ENCODE measurements at regions not wholly inside any gene's neighbourhood (a gene's known extent, or its start where the extent isn't known, plus 50 kb on each side); places are given as distances from the start of the nearest gene placed in this dataset.

- in situ Hi-C loops (cut with MboI; ENCODE audit: low sequenced_read_pairs), result no loop called here
Observed at GRCh38 chr11:15695096-15695721, 580.5 kb downstream of the INSC start.

DNA sequence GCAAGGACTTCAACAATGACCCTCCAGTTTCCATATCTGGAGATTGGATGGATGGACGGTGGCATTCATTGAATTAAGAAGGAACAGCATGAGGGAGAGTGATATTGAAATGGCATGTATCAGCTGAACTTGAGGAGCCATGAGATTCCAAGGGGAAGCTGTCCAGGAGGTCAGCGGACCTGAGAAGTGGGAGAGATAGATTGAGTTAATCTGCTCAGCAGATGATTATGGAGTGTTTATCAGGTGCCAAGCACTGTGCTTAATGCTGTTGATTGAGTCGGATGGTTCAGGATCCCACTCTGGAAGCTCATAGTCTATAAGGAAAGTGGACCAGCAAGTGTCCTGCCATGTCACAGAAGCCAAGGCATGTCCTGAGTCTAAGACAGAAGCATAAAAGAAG lies 581.3 kb downstream of the INSC start:
- H3K9me3 ChIP-seq, result no peaks in the 10 kb centered on the region

More at GRCh38 chr11:15695096-15695721, 580.5 kb downstream of the INSC start:
- Histone ChIP-seq H3K4me1 (no peaks in the 10 kb centered on the region), H3K36me3 (replicated peaks) (no peaks in the 10 kb centered on the region), H3K9me3 (no peaks in the 10 kb centered on the region), H3K27me3 (ENCODE audit: low read depth) (no peaks in the 10 kb centered on the region), H3K4me3 (no peak overlapping the region)
- DNase-seq (ENCODE audit: low spot score in 2 of 2), result peak; percentile 7 to 14

GRCh38 chr11:15697437-15698236 lies 582.9 kb downstream of the INSC start:
- no peak overlapping the region for H3K4me3 ChIP-seq
- H3K27me3 ChIP-seq (ENCODE audit: low read depth), result no peaks in the 10 kb centered on the region
- H3K4me1 ChIP-seq, result no peaks in the 10 kb centered on the region
- H3K9me3 ChIP-seq, result no peaks in the 10 kb centered on the region
- DNase-seq (ENCODE audit: low spot score in 2 of 2), result no peak
- in situ Hi-C loops (cut with MboI; ENCODE audit: low sequenced_read_pairs), result no loop called here
- no peaks in the 10 kb centered on the region for H3K36me3 ChIP-seq (replicated peaks)

More for the DNA sequence above, 581.3 kb downstream of the INSC start:
- no peak overlapping the region for H3K4me3 ChIP-seq
- no peaks in the 10 kb centered on the region for H3K4me1 ChIP-seq
- no peak for DNase-seq (ENCODE audit: low spot score in 2 of 2)
- H3K27me3 ChIP-seq (ENCODE audit: low read depth), result no peaks in the 10 kb centered on the region
- no peaks in the 10 kb centered on the region for H3K36me3 ChIP-seq (replicated peaks)
- in situ Hi-C loops (cut with MboI; ENCODE audit: low sequenced_read_pairs), result no loop called here

DNA sequence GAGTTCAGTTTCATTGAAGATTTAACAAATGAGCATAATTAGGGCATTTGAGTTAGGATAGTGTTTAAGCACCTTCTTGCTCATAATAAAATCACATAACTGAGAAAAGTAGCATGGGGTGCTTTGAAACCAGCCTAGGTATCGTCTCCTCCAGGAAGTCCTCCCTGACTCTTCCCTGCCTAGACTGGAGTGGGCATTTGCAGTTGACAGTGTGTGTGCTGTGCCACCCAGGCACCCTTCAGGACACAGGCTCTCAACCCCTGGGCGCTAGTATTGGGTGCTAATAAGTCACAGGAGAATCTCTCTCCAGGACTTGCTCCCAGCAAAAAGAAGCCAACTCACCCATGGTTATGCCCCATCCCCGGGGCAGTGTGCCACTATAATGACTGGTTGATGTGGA lies 584.1 kb downstream of the INSC start:
- Histone ChIP-seq H3K27me3 (ENCODE audit: low read depth) (no peaks in the 10 kb centered on the region), H3K4me1 (no peaks in the 10 kb centered on the region), H3K9me3 (no peaks in the 10 kb centered on the region; the same call in 1 of the 2 replicates), H3K36me3 (replicated peaks) (no peaks in the 10 kb centered on the region), H3K4me3 (no peak overlapping the region)
- no peak for DNase-seq (ENCODE audit: low spot score in 2 of 2)
- in situ Hi-C loops (cut with MboI; ENCODE audit: low sequenced_read_pairs), result no loop called here

- DNase-seq (ENCODE audit: low spot score in 2 of 2), result no peak
- no peaks in the 10 kb centered on the region for H3K27me3 ChIP-seq (ENCODE audit: low read depth)
- in situ Hi-C loops (cut with MboI; ENCODE audit: low sequenced_read_pairs), result no loop called here
- H3K36me3 ChIP-seq (replicated peaks), result no peaks in the 10 kb centered on the region
- H3K4me3 ChIP-seq, result no peak overlapping the region
- H3K9me3 ChIP-seq, result no peaks in the 10 kb centered on the region; the same call in 1 of the 2 replicates
- no peaks in the 10 kb centered on the region for H3K4me1 ChIP-seq
Observed at GRCh38 chr11:15699978-15700377, 585.3 kb downstream of the INSC start.

DNA sequence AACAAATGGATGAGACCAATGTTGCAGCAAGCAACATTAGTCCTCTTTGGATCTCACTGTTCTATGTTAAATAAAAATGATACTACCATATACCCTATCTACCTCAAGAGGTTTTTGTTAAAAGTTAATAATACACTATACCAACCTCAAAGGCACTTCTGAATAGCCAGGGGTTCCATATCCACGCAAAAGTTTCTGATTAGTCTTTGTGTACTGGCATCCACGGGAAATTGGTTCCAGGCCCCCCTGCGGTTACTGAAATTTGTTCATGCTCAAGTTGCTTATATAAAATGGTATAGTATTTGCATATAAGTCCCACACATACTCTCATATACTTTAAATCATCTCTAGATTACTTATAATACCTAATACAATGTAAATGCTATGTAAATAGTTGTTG lies 585.7 kb downstream of the INSC start:
- Histone ChIP-seq H3K36me3 (replicated peaks) (no peaks in the 10 kb centered on the region), H3K4me3 (no peak overlapping the region), H3K4me1 (no peaks in the 10 kb centered on the region), H3K9me3 (no peaks in the 10 kb centered on the region; the same call in 1 of the 2 replicates), H3K27me3 (ENCODE audit: low read depth) (no peaks in the 10 kb centered on the region)
- DNase-seq (ENCODE audit: low spot score in 2 of 2), result no peak
- in situ Hi-C loops (cut with MboI; ENCODE audit: low sequenced_read_pairs), result no loop called here

GRCh38 chr11:15704064-15704463 lies 589.3 kb downstream of the INSC start:
- in situ Hi-C loops (cut with MboI; ENCODE audit: low sequenced_read_pairs), result no loop called here
- H3K36me3 ChIP-seq (replicated peaks), result no peaks in the 10 kb centered on the region
- H3K9me3 ChIP-seq, result no peaks in the 10 kb centered on the region; the same call in 1 of the 2 replicates
- H3K4me1 ChIP-seq, result no peaks in the 10 kb centered on the region
- DNase-seq (ENCODE audit: low spot score in 2 of 2), result no peak
- H3K4me3 ChIP-seq, result no peak overlapping the region
- no peaks in the 10 kb centered on the region for H3K27me3 ChIP-seq (ENCODE audit: low read depth)

DNA sequence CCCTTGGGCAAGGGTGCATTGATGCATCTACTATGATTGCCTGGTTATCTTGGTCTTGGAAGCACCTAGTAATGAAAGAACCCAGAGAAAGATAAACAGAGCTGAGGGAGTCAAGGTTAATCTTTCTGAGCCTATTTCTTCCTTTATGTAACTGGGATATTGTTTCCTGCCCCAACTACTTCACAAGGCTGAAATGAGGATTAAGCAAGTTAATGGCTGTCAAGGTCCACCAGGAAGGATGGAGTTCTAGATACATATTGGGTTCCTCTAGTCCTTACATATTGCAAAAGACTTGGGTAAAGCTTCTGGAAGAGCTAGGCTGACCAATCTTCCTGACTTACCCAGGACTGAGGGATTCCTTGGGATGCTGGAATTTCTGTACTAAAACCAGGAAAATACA lies 589.8 kb downstream of the INSC start:
- H3K9me3 ChIP-seq, result no peaks in the 10 kb centered on the region; the same call in 1 of the 2 replicates
- H3K36me3 ChIP-seq (replicated peaks), result no peaks in the 10 kb centered on the region
- no peaks in the 10 kb centered on the region for H3K4me1 ChIP-seq
- in situ Hi-C loops (cut with MboI; ENCODE audit: low sequenced_read_pairs), result no loop called here
- H3K4me3 ChIP-seq, result no peak overlapping the region
- no peak for DNase-seq (ENCODE audit: low spot score in 2 of 2)
- no peaks in the 10 kb centered on the region for H3K27me3 ChIP-seq (ENCODE audit: low read depth)

GRCh38 chr11:15705891-15706290 lies 591.2 kb downstream of the INSC start:
- Histone ChIP-seq H3K9me3 (no peaks in the 10 kb centered on the region; the same call in 1 of the 2 replicates), H3K27me3 (ENCODE audit: low read depth) (no peaks in the 10 kb centered on the region), H3K4me3 (no peak overlapping the region), H3K4me1 (no peaks in the 10 kb centered on the region), H3K36me3 (replicated peaks) (no peaks in the 10 kb centered on the region)
- no peak for DNase-seq (ENCODE audit: low spot score in 2 of 2)
- in situ Hi-C loops (cut with MboI; ENCODE audit: low sequenced_read_pairs), result no loop called here

GRCh38 chr11:15707194-15707593 lies 592.5 kb downstream of the INSC start:
- no peaks in the 10 kb centered on the region for H3K36me3 ChIP-seq (replicated peaks)
- H3K9me3 ChIP-seq, result no peaks in the 10 kb centered on the region; the same call in 1 of the 2 replicates
- H3K4me3 ChIP-seq, result no peak overlapping the region
- no peaks in the 10 kb centered on the region for H3K4me1 ChIP-seq
- DNase-seq (ENCODE audit: low spot score in 2 of 2), result no peak
- no peaks in the 10 kb centered on the region for H3K27me3 ChIP-seq (ENCODE audit: low read depth)
- in situ Hi-C loops (cut with MboI; ENCODE audit: low sequenced_read_pairs), result no loop called here

- Histone ChIP-seq H3K36me3 (replicated peaks) (no peaks in the 10 kb centered on the region), H3K4me3 (no peak overlapping the region), H3K27me3 (ENCODE audit: low read depth) (no peaks in the 10 kb centered on the region), H3K9me3 (no peaks in the 10 kb centered on the region; the same call in 1 of the 2 replicates), H3K4me1 (no peaks in the 10 kb centered on the region)
- in situ Hi-C loops (cut with MboI; ENCODE audit: low sequenced_read_pairs), result no loop called here
- DNase-seq (ENCODE audit: low spot score in 2 of 2), result no peak
Observed at GRCh38 chr11:15707971-15708370, 593.2 kb downstream of the INSC start.

- in situ Hi-C loops (cut with MboI; ENCODE audit: low sequenced_read_pairs), result no loop called here
- Histone ChIP-seq H3K36me3 (replicated peaks) (no peaks in the 10 kb centered on the region), H3K4me1 (no peaks in the 10 kb centered on the region), H3K9me3 (no peaks in the 10 kb centered on the region), H3K27me3 (ENCODE audit: low read depth) (no peaks in the 10 kb centered on the region), H3K4me3 (no peak overlapping the region)
- DNase-seq (ENCODE audit: low spot score in 2 of 2), result no peak
Observed at GRCh38 chr11:15710580-15711275, 596.0 kb downstream of the INSC start.

DNA sequence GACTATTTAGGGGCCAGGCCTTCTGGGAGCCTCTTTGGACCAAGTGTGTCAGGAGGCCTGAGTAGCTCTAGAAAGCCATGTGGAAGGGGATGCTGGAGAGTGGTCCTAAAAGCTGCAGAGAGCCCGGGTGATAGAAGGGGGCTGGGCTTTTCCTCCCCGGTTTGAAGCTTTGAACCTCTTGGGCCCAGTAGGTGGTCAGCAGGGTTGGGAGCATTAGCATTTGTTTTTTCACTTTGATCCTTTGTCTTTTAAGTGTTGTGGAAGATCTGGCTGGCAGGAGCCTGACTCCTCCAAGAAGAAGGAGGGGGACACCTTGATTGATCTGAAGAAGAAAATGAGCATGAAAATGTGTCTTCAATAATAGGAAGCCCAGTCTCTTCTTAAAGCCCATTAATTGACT lies 596.6 kb downstream of the INSC start:
- Histone ChIP-seq H3K4me1 (no peaks in the 10 kb centered on the region), H3K4me3 (no peak overlapping the region), H3K36me3 (replicated peaks) (no peaks in the 10 kb centered on the region), H3K9me3 (no peaks in the 10 kb centered on the region), H3K27me3 (ENCODE audit: low read depth) (no peaks in the 10 kb centered on the region)
- in situ Hi-C loops (cut with MboI; ENCODE audit: low sequenced_read_pairs), result no loop called here
- DNase-seq (ENCODE audit: low spot score in 2 of 2), result no peak
